A673 (cell line): ENCODE measurements at regions not wholly inside any gene's neighbourhood (a gene's known extent, or its start where the extent isn't known, plus 50 kb on each side); places are given as distances from the start of the nearest gene placed in this dataset.

Source experiments
- BruUV-seq: library from RNA; stranded (reverse); fragments of 400-500 nt; replicated peaks from 2 replicates; lab custom pipeline; 2021; lab: Mats Ljungman, UMichigan
- CTCF ChIA-PET: fragments of 300-600 bp; sonication (Branson Sonifier 250); formaldehyde crosslinking; loops from one replicate; lab custom pipeline; 2022; ENCODE audit warnings: antibody characterized with exemption; lab: Charles Lee
- POLR2A ChIA-PET: fragments of 300-600 bp; sonication (Branson Sonifier 250); formaldehyde crosslinking; loops from one replicate; lab custom pipeline; 2022; ENCODE audit warnings: antibody characterized with exemption; ENCODE audit not compliant: low non-redundant PET; lab: Charles Lee
- DNase-seq: peaks from one replicate; pipeline ENCODE4 v3.0.0-alpha.2; 2015; ENCODE audit warnings: low spot score
- H3K27ac ChIP-seq: fragments of 200-600 bp; sonication (generic); 2 replicates; pipeline ENCODE4 v1.5.1; 2016; ENCODE audit warnings: mixed run types, low read depth, mild to moderate bottlenecking, mixed read lengths, antibody characterized with exemption, low read length; ENCODE audit not compliant: poor library complexity, severe bottlenecking
- H3K27me3 ChIP-seq: fragments of 200-600 bp; sonication (generic); replicated peaks from 2 replicates; pipeline ENCODE4 v1.6.1; 2017; ENCODE audit warnings: mixed run types, low read depth, mild to moderate bottlenecking, mixed read lengths, antibody characterized with exemption, low read length; ENCODE audit not compliant: insufficient read depth, poor library complexity
- H3K36me3 ChIP-seq: fragments of 200-600 bp; sonication (generic); 2 replicates; pipeline ENCODE4 v1.6.1; 2016; ENCODE audit warnings: mixed run types, mild to moderate bottlenecking, mixed read lengths, antibody characterized with exemption, low read length; ENCODE audit not compliant: insufficient read depth, poor library complexity, severe bottlenecking
- H3K4me1 ChIP-seq: fragments of 200-600 bp; sonication (generic); 2 replicates; pipeline ENCODE4 v1.6.1; 2017; ENCODE audit warnings: mixed run types, mild to moderate bottlenecking, mixed read lengths, antibody characterized with exemption, low read length; ENCODE audit not compliant: insufficient read depth, poor library complexity, severe bottlenecking
- H3K4me3 ChIP-seq: fragments of 200-600 bp; sonication (generic); 2 replicates; pipeline ENCODE4 v1.5.1; 2016; ENCODE audit warnings: low read depth, mixed run types, mild to moderate bottlenecking, mixed read lengths, low read length; ENCODE audit not compliant: poor library complexity, severe bottlenecking
- H3K9me3 ChIP-seq: fragments of 200-600 bp; sonication (generic); 2 replicates; pipeline ENCODE4 v1.6.1; 2016; ENCODE audit warnings: mixed run types, low read depth, mild to moderate bottlenecking, mixed read lengths, antibody characterized with exemption, low read length; ENCODE audit not compliant: poor library complexity, severe bottlenecking
- CTCF ChIP-seq: fragments of 300-800, 200-600 bp; sonication (generic); conservative IDR thresholded peaks from 2 replicates; pipeline ENCODE4 v1.5.1; 2017; ENCODE audit warnings: low read depth, mild to moderate bottlenecking, antibody characterized with exemption, low read length, moderate library complexity, mixed read lengths
- EZH2 ChIP-seq: fragments of 200-600 bp; sonication (generic); IDR thresholded peaks from 2 replicates; pipeline ENCODE4 v1.6.1; 2017; ENCODE audit warnings: borderline replicate concordance, low read depth, mild to moderate bottlenecking, mixed read lengths, antibody characterized with exemption, low read length; ENCODE audit not compliant: poor library complexity, severe bottlenecking
- intact Hi-C: fragments of 100-400 bp; cut with micrococcal nuclease; formaldehyde crosslinking; loops from one replicate; pipeline ENCODE4 v1.10.0; 2022; ENCODE audit not compliant: unreplicated experiment

- H3K4me1 ChIP-seq, result peaks cover 17% of the 10 kb centered on the region
- DNase-seq, result peak; percentile 34
- no peaks in the 10 kb centered on the region for H3K9me3 ChIP-seq
- no peaks in the 10 kb centered on the region for H3K27me3 ChIP-seq
- no peak overlapping the region for H3K4me3 ChIP-seq
- BruUV-seq, result no TSS peak
- intact Hi-C loops, result no loop called here
- ChIA-PET CTCF (interaction anchor here (0.7 kb wide), 1 partner anchor 29 kb away, joined by 13 read pairs; no protein-coding TSS in a partner anchor), POLR2A (no interaction called here)
- TF ChIP-seq CTCF (no peak), EZH2 (no peak)
- no peak overlapping the region for H3K27ac ChIP-seq
- H3K36me3 ChIP-seq, result no peaks in the 10 kb centered on the region
Observed at GRCh38 chr19:30722186-30722585, 350.0 kb downstream of the ZNF536 start.

GRCh38 chr19:30719999-30720345, 347.8 kb downstream of the ZNF536 start:
- no TSS peak for BruUV-seq
- no peaks in the 10 kb centered on the region for H3K9me3 ChIP-seq
- ChIA-PET POLR2A (interaction anchor here (0.7 kb wide), 1 partner anchor 9 kb away, joined by 3 read pairs; no protein-coding TSS in a partner anchor), CTCF (interaction anchor here (1.1 kb wide), 1 partner anchor 37 kb away, joined by 3 read pairs; no protein-coding TSS in a partner anchor)
- no peaks in the 10 kb centered on the region for H3K27me3 ChIP-seq
- H3K4me1 ChIP-seq, result peaks cover 17% of the 10 kb centered on the region
- intact Hi-C loops, result no loop called here
- TF ChIP-seq CTCF (no peak), EZH2 (no peak)
- peak overlapping the region; percentile 68 for H3K27ac ChIP-seq
- peak overlapping the region; percentile 50 for H3K4me3 ChIP-seq
- H3K36me3 ChIP-seq, result no peaks in the 10 kb centered on the region
- DNase-seq, result peak; percentile 40

- H3K9me3 ChIP-seq, result no peaks in the 10 kb centered on the region
- ChIA-PET POLR2A (interaction anchor here (0.7 kb wide), 1 partner anchor 9 kb away, joined by 3 read pairs; no protein-coding TSS in a partner anchor), CTCF (interaction anchor here (0.6 to 1.1 kb wide), 3 partner anchors 33 to 1851 kb away, joined by 3 read pairs; no protein-coding TSS in a partner anchor)
- DNase-seq, result peak; percentile 67
- intact Hi-C loops, result no loop called here
- no peaks in the 10 kb centered on the region for H3K27me3 ChIP-seq
- TF ChIP-seq EZH2 (no peak), CTCF (peak; percentile 13; the same call in 1 of the 2 replicates)
- BruUV-seq, result TSS peak; percentile 65
- H3K36me3 ChIP-seq, result no peaks in the 10 kb centered on the region
- H3K27ac ChIP-seq, result peak overlapping the region; percentile 68
- peak overlapping the region; percentile 50 for H3K4me3 ChIP-seq
- H3K4me1 ChIP-seq, result peaks cover 17% of the 10 kb centered on the region
Observed at GRCh38 chr19:30719189-30719998, 347.2 kb downstream of the ZNF536 start.
